Esophagus muscularis mucosa (tissue), 3 donors: ENCODE measurements at regions not wholly inside any gene's neighbourhood (a gene's known extent, or its start where the extent isn't known, plus 50 kb on each side); places are given as distances from the start of the nearest gene placed in this dataset.

ENCODE experiments used
- POLR2A ChIP-seq: fragments of 450-650 bp; IDR thresholded peaks from one replicate; pipeline ENCODE4 v1.6.1; 2017; ENCODE audit warnings: antibody characterized with exemption, moderate library complexity, mild to moderate bottlenecking, low read depth
- POLR2AphosphoS5 ChIP-seq, 2 donors: sonication (generic); formaldehyde crosslinking; IDR thresholded peaks; one replicate each; pipeline ENCODE4 v1.6.1; 2017; ENCODE audit warnings: antibody characterized with exemption in 2 of 2
- TF ChIP-seq, protein P1 (sequence below), 3 experiments: fragments of 200-600 bp in 2 of 3; fragments of 450-650 bp in 1 of 3; sonication (generic) in 2 of 3; IDR thresholded peaks; one replicate each; pipeline ENCODE4 v1.5.1; 2017 to 2019; ENCODE audit warnings: antibody characterized with exemption in 3 of 3, mild to moderate bottlenecking in 2 of 3, moderate library complexity in 1 of 3

DNA sequence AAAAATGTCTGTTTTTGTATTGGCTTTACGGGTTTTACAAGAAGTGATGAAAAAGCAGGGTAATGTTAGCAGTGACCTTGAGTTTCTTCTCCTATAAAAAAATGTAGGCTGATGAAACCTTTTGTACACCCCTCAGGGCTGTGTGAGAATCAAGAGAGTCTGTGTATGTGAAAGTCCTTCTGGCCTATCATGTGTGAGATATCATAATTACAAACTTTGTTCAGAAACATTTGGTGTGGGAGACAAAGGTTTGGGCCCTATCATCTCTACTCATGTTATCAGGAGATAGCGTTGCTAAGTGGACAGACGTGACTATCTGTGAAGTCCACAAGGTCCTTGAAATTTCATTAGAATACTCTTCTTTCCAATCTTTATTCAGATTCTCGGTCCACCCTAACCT lies 170.6 kb upstream of the HAND2 start:
- no peak for TF ChIP-seq POLR2A
- TF ChIP-seq, protein P1, sequence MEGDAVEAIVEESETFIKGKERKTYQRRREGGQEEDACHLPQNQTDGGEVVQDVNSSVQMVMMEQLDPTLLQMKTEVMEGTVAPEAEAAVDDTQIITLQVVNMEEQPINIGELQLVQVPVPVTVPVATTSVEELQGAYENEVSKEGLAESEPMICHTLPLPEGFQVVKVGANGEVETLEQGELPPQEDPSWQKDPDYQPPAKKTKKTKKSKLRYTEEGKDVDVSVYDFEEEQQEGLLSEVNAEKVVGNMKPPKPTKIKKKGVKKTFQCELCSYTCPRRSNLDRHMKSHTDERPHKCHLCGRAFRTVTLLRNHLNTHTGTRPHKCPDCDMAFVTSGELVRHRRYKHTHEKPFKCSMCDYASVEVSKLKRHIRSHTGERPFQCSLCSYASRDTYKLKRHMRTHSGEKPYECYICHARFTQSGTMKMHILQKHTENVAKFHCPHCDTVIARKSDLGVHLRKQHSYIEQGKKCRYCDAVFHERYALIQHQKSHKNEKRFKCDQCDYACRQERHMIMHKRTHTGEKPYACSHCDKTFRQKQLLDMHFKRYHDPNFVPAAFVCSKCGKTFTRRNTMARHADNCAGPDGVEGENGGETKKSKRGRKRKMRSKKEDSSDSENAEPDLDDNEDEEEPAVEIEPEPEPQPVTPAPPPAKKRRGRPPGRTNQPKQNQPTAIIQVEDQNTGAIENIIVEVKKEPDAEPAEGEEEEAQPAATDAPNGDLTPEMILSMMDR (IDR thresholded peaks at IDR 0.05) = no peak
- TF ChIP-seq POLR2AphosphoS5 (IDR thresholded peaks at IDR 0.05) = no peak
